ENCODE measurements at regions not wholly inside any gene's neighbourhood (a gene's known extent, or its start where the extent isn't known, plus 50 kb on each side); places are given as distances from the start of the nearest gene placed in this dataset.

GRCh38 chr15:28786521-28786920 is 61.9 kb downstream of the GOLGA6L7 start:
- TF ChIP-seq CTCF (IDR thresholded peaks at IDR 0.05) (no peak), EP300 (IDR thresholded peaks at IDR 0.05) (no peak), POLR2A (IDR thresholded peaks at IDR 0.05) (no peak), POLR2AphosphoS5 (IDR thresholded peaks at IDR 0.05) (no peak)
